HCT116 (cell line): ENCODE measurements at regions not wholly inside any gene's neighbourhood (a gene's known extent, or its start where the extent isn't known, plus 50 kb on each side); places are given as distances from the start of the nearest gene placed in this dataset.

Source experiments
- ATAC-seq: fragments of 200-7000 bp; cut with Tn5 transposase; 2 replicates; pipeline ENCODE4 v1.9.1; 2020; ENCODE audit warnings: mild to moderate bottlenecking, moderate library complexity
- BruUV-seq: library from RNA; stranded (reverse); fragments of 400-500 nt; replicated peaks from 2 replicates; lab custom pipeline; 2021; lab: Mats Ljungman, UMichigan
- CTCF ChIA-PET: fragments of 300-600 bp; sonication (Branson Sonifier 250); formaldehyde crosslinking; loops from one replicate; lab custom pipeline; 2021; ENCODE audit warnings: antibody characterized with exemption; lab: Charles Lee
- POLR2A ChIA-PET: fragments of 300-600, 350-600 bp; sonication (Branson Sonifier 250); formaldehyde crosslinking; loops from one replicate; lab custom pipeline; 2021; ENCODE audit warnings: antibody characterized with exemption; lab: Charles Lee
- RAD21 ChIA-PET, 2 experiments: fragments of 300-600 bp; sonication (Branson Sonifier 250); formaldehyde crosslinking; loops; one replicate each; lab custom pipeline; 2023; ENCODE audit warnings: low total read pairs in 2 of 2; ENCODE audit not compliant: uncharacterized antibody in 2 of 2, unreplicated experiment in 2 of 2, low non-redundant PET in 1 of 2; lab: Charles Lee
- DNase-seq: peaks from one replicate; pipeline ENCODE4 v3.0.0-alpha.2; 2010; ENCODE audit warnings: low read depth, low spot score
- H2AFZ ChIP-seq: fragments of 200-600 bp; shearing (Covaris generic), sonication (generic); 2 replicates; pipeline ENCODE4 v1.6.1; 2017; ENCODE audit warnings: low read depth, mixed run types, mixed read lengths, antibody characterized with exemption, low read length; ENCODE audit not compliant: poor library complexity, severe bottlenecking
- H3K27ac ChIP-seq: 2 replicates; pipeline ENCODE4 v1.5.1; 2012; ENCODE audit warnings: low read depth, low read length
- H3K27me3 ChIP-seq: fragments of 200-600 bp; sonication (generic); 2 replicates; pipeline ENCODE4 v1.6.1; 2016; ENCODE audit warnings: mixed run types, low read length, mixed read lengths; ENCODE audit not compliant: insufficient read depth
- H3K36me3 ChIP-seq, 2 experiments: fragments of 200-500 bp in 1 of 2; fragments of 200-600 bp in 1 of 2; sonication (Bioruptor generic) in 1 of 2; sonication (generic) in 1 of 2; 2 replicates each; pipeline versions ENCODE4 v1.5.1 to v1.6.1; 2014 to 2016; ENCODE audit warnings: low read length in 2 of 2, inconsistent platforms in 1 of 2, mixed read lengths in 1 of 2, mixed run types in 1 of 2; ENCODE audit not compliant: insufficient read depth in 2 of 2, control insufficient read depth in 1 of 2
- H3K4me1 ChIP-seq, 2 experiments: fragments of 200-600 bp in 1 of 2; sonication (generic) in 1 of 2; 2 replicates each; pipeline versions ENCODE4 v1.5.1 to v1.6.1; 2012 to 2017; ENCODE audit warnings: low read length in 2 of 2, inconsistent platforms in 1 of 2, mild to moderate bottlenecking in 1 of 2, mixed read lengths in 1 of 2, mixed run types in 1 of 2, moderate library complexity in 1 of 2; ENCODE audit not compliant: insufficient read depth in 2 of 2, control insufficient read depth in 1 of 2
- H3K4me2 ChIP-seq: fragments of 200-600 bp; sonication (generic); 2 replicates; pipeline ENCODE4 v1.6.1; 2017; ENCODE audit warnings: mixed run types, low read length, mixed read lengths
- H3K4me3 ChIP-seq, 2 experiments: fragments of 200-600 bp in 1 of 2; sonication (generic) in 1 of 2; replicated peaks in 1 of 2; 2 replicates each; pipeline ENCODE4 v1.5.1; 2011 to 2016; ENCODE audit warnings: low read length in 2 of 2, control low read depth in 1 of 2, low read depth in 1 of 2, mild to moderate bottlenecking in 1 of 2, mixed read lengths in 1 of 2, mixed run types in 1 of 2
- H3K79me2 ChIP-seq: fragments of 200-600 bp; sonication (generic); 2 replicates; pipeline ENCODE4 v1.6.1; 2017; ENCODE audit warnings: mild to moderate bottlenecking, mixed run types, low read length, moderate library complexity, mixed read lengths; ENCODE audit not compliant: insufficient read depth
- H3K9ac ChIP-seq: fragments of 200-600 bp; sonication (generic); 2 replicates; pipeline ENCODE4 v1.6.1; 2016; ENCODE audit warnings: low read length, mixed read lengths
- H3K9me2 ChIP-seq: fragments of 200-600 bp; sonication (generic), shearing (Covaris generic); 2 replicates; pipeline ENCODE4 v1.6.1; 2017; ENCODE audit warnings: mixed run types, mild to moderate bottlenecking, moderate library complexity; ENCODE audit not compliant: insufficient read depth
- H3K9me3 ChIP-seq, 2 experiments: fragments of 200-500 bp in 1 of 2; fragments of 200-600 bp in 1 of 2; sonication (Bioruptor generic) in 1 of 2; sonication (generic) in 1 of 2; 2 replicates each; pipeline ENCODE4 v1.6.1; 2014 to 2017; ENCODE audit warnings: low read length in 2 of 2, mixed read lengths in 2 of 2, inconsistent platforms in 1 of 2, low read depth in 1 of 2, mild to moderate bottlenecking in 1 of 2, mixed run types in 1 of 2, moderate library complexity in 1 of 2; ENCODE audit not compliant: control insufficient read depth in 1 of 2, insufficient read depth in 1 of 2
- H4K20me1 ChIP-seq: fragments of 200-600 bp; sonication (generic), shearing (Covaris generic); 2 replicates; pipeline ENCODE4 v1.6.1; 2017; ENCODE audit warnings: mixed run types, mild to moderate bottlenecking, moderate library complexity; ENCODE audit not compliant: insufficient read depth
- CBX3 ChIP-seq: IDR thresholded peaks from 2 replicates; pipeline ENCODE4 v1.6.1; 2012; ENCODE audit warnings: low read depth
- CEBPB ChIP-seq: IDR thresholded peaks from 2 replicates; pipeline ENCODE4 v1.6.1; 2012; ENCODE audit warnings: low read depth
- CTCF ChIP-seq, 3 experiments: fragments of 200-600 bp in 1 of 3; sonication (generic) in 1 of 3; IDR thresholded peaks in 2 of 3; conservative IDR thresholded peaks in 1 of 3; 2 replicates each; pipeline ENCODE4 v1.5.1; 2012 to 2017; ENCODE audit warnings: low read depth in 2 of 3, low read length in 2 of 3, antibody characterized with exemption in 1 of 3, borderline replicate concordance in 1 of 3, control low read depth in 1 of 3, mild to moderate bottlenecking in 1 of 3, mixed read lengths in 1 of 3, mixed run types in 1 of 3, moderate library complexity in 1 of 3; ENCODE audit not compliant: insufficient read depth in 1 of 3
- EGR1 ChIP-seq: IDR thresholded peaks from 2 replicates; pipeline ENCODE4 v1.6.1; 2012; ENCODE audit warnings: low read depth
- ELF1 ChIP-seq: IDR thresholded peaks from 2 replicates; pipeline ENCODE4 v1.6.1; 2012; ENCODE audit warnings: low read depth, borderline replicate concordance
- EZH2phosphoT487 ChIP-seq: fragments of 200-600 bp; IDR thresholded peaks from 2 replicates; pipeline ENCODE4 v1.6.1; 2018; ENCODE audit warnings: antibody characterized with exemption, borderline replicate concordance
- FOSL1 ChIP-seq: IDR thresholded peaks from 2 replicates; pipeline ENCODE4 v1.6.1; 2012; ENCODE audit warnings: low read depth
- JUND ChIP-seq: IDR thresholded peaks from 2 replicates; pipeline ENCODE4 v1.6.1; 2012
- POLR2A ChIP-seq: IDR thresholded peaks from 2 replicates; pipeline ENCODE4 v1.7.0; 2011; ENCODE audit warnings: borderline replicate concordance; ENCODE audit not compliant: insufficient read depth, insufficient read length; ENCODE audit errors: extremely low read depth
- POLR2AphosphoS5 ChIP-seq: IDR thresholded peaks from 2 replicates; pipeline ENCODE4 v1.6.1; 2011; ENCODE audit warnings: mild to moderate bottlenecking, low read depth, low read length, moderate library complexity
- RAD21 ChIP-seq: IDR thresholded peaks from 2 replicates; pipeline ENCODE4 v1.6.1; 2012; ENCODE audit warnings: low read depth, mild to moderate bottlenecking
- REST ChIP-seq: IDR thresholded peaks from 2 replicates; pipeline ENCODE4 v1.6.1; 2012; ENCODE audit warnings: low read depth
- SIN3A ChIP-seq: IDR thresholded peaks from 2 replicates; pipeline ENCODE4 v1.6.1; 2012; ENCODE audit warnings: low read depth
- SP1 ChIP-seq: IDR thresholded peaks from 2 replicates; pipeline ENCODE4 v1.6.1; 2012; ENCODE audit warnings: low read depth
- TCF7L2 ChIP-seq: IDR thresholded peaks from 2 replicates; pipeline ENCODE4 v1.7.0; 2011; ENCODE audit warnings: borderline replicate concordance, inconsistent platforms; ENCODE audit not compliant: insufficient read depth, insufficient read length; ENCODE audit errors: extremely low read depth
- YY1 ChIP-seq: IDR thresholded peaks from 2 replicates; pipeline ENCODE4 v1.6.1; 2011; ENCODE audit warnings: low read length, low read depth, moderate library complexity, mild to moderate bottlenecking; ENCODE audit not compliant: insufficient replicate concordance; ENCODE audit errors: extremely low read depth
- ZFX ChIP-seq: fragments of 450-650 bp; IDR thresholded peaks from 2 replicates; pipeline ENCODE4 v1.6.1; 2017
- ZNF274 ChIP-seq: fragments of 200-500 bp; sonication (Bioruptor generic); IDR thresholded peaks from 2 replicates; pipeline ENCODE4 v1.6.1; 2014; ENCODE audit warnings: mild to moderate bottlenecking, low read depth, low read length, inconsistent platforms
- intact Hi-C: fragments of 100-400 bp; cut with micrococcal nuclease; formaldehyde crosslinking; loops from 2 replicates; pipeline ENCODE4 v1.10.0; 2022

GRCh38 chr2:71936076-71937030 is 211.3 kb downstream of the CYP26B1 start:
- H4K20me1 ChIP-seq = no peaks in the 10 kb centered on the region
- no peaks in the 10 kb centered on the region for H3K79me2 ChIP-seq
- H3K27me3 ChIP-seq = no peaks in the 10 kb centered on the region
- no peak overlapping the region for H3K4me2 ChIP-seq
- no peak overlapping the region for H3K4me3 ChIP-seq
- H3K9me3 ChIP-seq = no peaks in the 10 kb centered on the region
- H2AFZ ChIP-seq = no peak overlapping the region
- ChIA-PET POLR2A (no interaction called here), CTCF (interaction anchor here (1.0 to 1.6 kb wide), 2 partner anchors 11 to 13 kb away, joined by 3 to 6 read pairs; no protein-coding TSS in a partner anchor), RAD21 (interaction anchor here in 1 of 2 experiments (0.5 kb wide), 1 partner anchor 808 kb away, joined by 3 read pairs; no protein-coding TSS in a partner anchor)
- no peaks in the 10 kb centered on the region for H3K9me2 ChIP-seq
- intact Hi-C loops = no loop called here
- no peak for ATAC-seq
- H3K4me1 ChIP-seq = no peaks in the 10 kb centered on the region; a peak in 1 of 4 replicates
- H3K27ac ChIP-seq = no peak overlapping the region
- no peaks in the 10 kb centered on the region for H3K36me3 ChIP-seq
- TF ChIP-seq CEBPB (no peak), CTCF (IDR thresholded peaks at IDR 0.05 in 2 of 3, conservative IDR thresholded peaks at IDR 0.05 in 1 of 3; ENCODE audit: borderline replicate concordance in 1 of 3, insufficient read depth in 1 of 3, low read depth in 2 of 3, low read length in 2 of 3) (no peak), EGR1 (no peak), POLR2A (no peak), JUND (no peak), SP1 (no peak), YY1 (no peak), SIN3A (no peak), EZH2phosphoT487 (no peak), POLR2AphosphoS5 (no peak), ZFX (no peak), RAD21 (no peak), FOSL1 (no peak), CBX3 (no peak), ZNF274 (no peak), ELF1 (no peak), TCF7L2 (no peak), REST (no peak)
- no peak overlapping the region for H3K9ac ChIP-seq
- no TSS peak for BruUV-seq
- DNase-seq = no peak
